ENCODE measurements at regions not wholly inside any gene's neighbourhood (a gene's known extent, or its start where the extent isn't known, plus 50 kb on each side); places are given as distances from the start of the nearest gene placed in this dataset.

DNA sequence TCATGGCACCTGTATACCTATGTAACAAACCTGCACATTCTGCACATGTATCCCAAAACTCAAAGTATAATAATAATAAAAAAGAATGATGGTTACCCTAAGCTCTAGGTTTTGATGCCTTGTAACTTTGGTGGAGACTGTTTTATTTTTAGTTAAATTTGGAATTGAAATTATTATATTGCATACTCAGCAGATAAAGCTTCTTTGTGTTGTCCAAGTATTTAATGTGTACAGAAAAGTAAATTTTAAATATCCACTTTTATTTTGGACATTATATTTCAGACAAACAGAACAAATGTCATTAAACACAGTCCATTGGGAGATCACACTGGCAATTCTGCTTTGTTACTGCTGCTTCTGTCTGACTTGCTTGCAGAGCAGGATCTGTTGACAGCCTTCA lies 684.5 kb upstream of the CT83 start (continued):
- no peak for TF ChIP-seq CREB1 (IDR thresholded peaks at IDR 0.05)

DNA sequence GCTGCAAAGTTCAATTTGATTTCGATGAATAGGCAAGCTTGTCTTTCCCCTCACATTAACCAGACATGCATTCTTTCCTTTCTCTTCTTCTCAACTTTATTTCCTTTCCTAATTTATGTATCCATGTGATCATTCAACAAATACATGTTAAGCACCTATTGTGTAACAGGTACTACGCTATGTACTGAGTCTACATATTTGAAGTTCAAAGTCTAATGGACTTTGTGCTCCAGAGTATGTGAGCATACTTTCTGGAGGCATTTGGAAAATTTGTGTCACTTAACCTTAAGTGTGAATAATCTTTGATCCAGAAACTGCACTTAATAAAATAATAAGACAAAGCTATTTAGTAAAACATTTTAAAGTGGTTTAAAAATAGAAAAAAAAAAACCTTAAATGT lies 675.3 kb upstream of the CT83 start:
- H3K4me1 ChIP-seq (replicated peaks in 1 of 4; ENCODE audit: control insufficient read depth in 3 of 4, insufficient read depth in 4 of 4, low read length in 3 of 4): no peaks in the 10 kb centered on the region
- no peak overlapping the region for H4K5ac ChIP-seq (ENCODE audit: insufficient read length, low read depth, low read length)
- no peak overlapping the region for H2BK20ac ChIP-seq (ENCODE audit: low read length)
- no peak overlapping the region for H3K4me3 ChIP-seq (ENCODE audit: extremely low read depth in 1 of 4, insufficient read depth in 2 of 4, low read depth in 3 of 4, low read length in 4 of 4)
- H3K14ac ChIP-seq (ENCODE audit: insufficient read length): no peak overlapping the region
- H3K36me3 ChIP-seq (ENCODE audit: control insufficient read depth in 2 of 4, insufficient read depth in 4 of 4, low read length in 3 of 4): no peaks in the 10 kb centered on the region
- no peaks in the 10 kb centered on the region for H3K79me1 ChIP-seq (ENCODE audit: low read depth, low read length)
- H3K4ac ChIP-seq (replicated peaks; ENCODE audit: insufficient read length, low read depth, low read length): no peak overlapping the region
- no peak overlapping the region for H2BK5ac ChIP-seq (ENCODE audit: low read depth, low read length)
- FAIRE-seq (no peak), DNase-seq (ENCODE audit: low read depth in 1 of 2, low spot score in 2 of 2) (no peak)
- H4K8ac ChIP-seq (ENCODE audit: extremely low read depth, insufficient read depth, low read length): no peak overlapping the region
- no peaks in the 10 kb centered on the region for H3K79me2 ChIP-seq (ENCODE audit: control insufficient read depth in 1 of 2, insufficient read depth in 2 of 2, low read length in 2 of 2)
- H2BK15ac ChIP-seq (ENCODE audit: low read length): no peak overlapping the region
- no peak overlapping the region for H2AFZ ChIP-seq (ENCODE audit: low read length)
- WGBS, 2 experiments (ENCODE audit: extremely low coverage in 1 of 2, insufficient coverage in 1 of 2, insufficient read length in 1 of 2, insufficient replicate concordance in 2 of 2, low coverage in 1 of 2, low lambda C conversion rate in 2 of 2, missing lambda C conversion rate in 1 of 2): 100% methylated on average over 1 of the region's 2 CpGs; no CpG with 5 or more reads in 1 of the 2 experiments
- no peak overlapping the region for H4K91ac ChIP-seq (replicated peaks; ENCODE audit: insufficient read length, low read length)
- ChIA-PET POLR2A (ENCODE audit: partially characterized antibody) (no interaction called here), CTCF (ENCODE audit: partially characterized antibody) (no interaction called here)
- TF ChIP-seq EP300 (IDR thresholded peaks at IDR 0.05; ENCODE audit: borderline replicate concordance in 1 of 2, low read depth in 2 of 2, low read length in 2 of 2) (no peak), JUN (IDR thresholded peaks at IDR 0.05; ENCODE audit: low read depth, low read length) (no peak), TAF7 (optimal IDR thresholded peaks at IDR 0.05; ENCODE audit: borderline replicate concordance, low read depth, low read length) (no peak), KDM1A (IDR thresholded peaks at IDR 0.05; ENCODE audit: borderline replicate concordance, low read length) (no peak), SAP30 (IDR thresholded peaks at IDR 0.05; ENCODE audit: insufficient read depth, insufficient replicate concordance, low read length) (no peak), RAD21 (IDR thresholded peaks at IDR 0.05 in 1 of 2, conservative IDR thresholded peaks at IDR 0.05 in 1 of 2; ENCODE audit: low read depth in 2 of 2, low read length in 2 of 2) (no peak), POU5F1 (IDR thresholded peaks at IDR 0.05; ENCODE audit: low read depth, low read length) (no peak), TBP (IDR thresholded peaks at IDR 0.05; ENCODE audit: low read depth, low read length) (no peak), GTF2F1 (IDR thresholded peaks at IDR 0.05; ENCODE audit: borderline replicate concordance, low read depth, low read length) (no peak), GABPA (IDR thresholded peaks at IDR 0.05; ENCODE audit: borderline replicate concordance, insufficient read depth, low read length) (no peak), YY1 (IDR thresholded peaks at IDR 0.05; ENCODE audit: low read depth, low read length) (no peak), TAF1 (IDR thresholded peaks at IDR 0.05; ENCODE audit: low read depth, low read length) (no peak), POLR2A (IDR thresholded peaks at IDR 0.05; ENCODE audit: control extremely low read depth in 1 of 2, low read depth in 2 of 2, low read length in 2 of 2) (no peak)
- no peaks in the 10 kb centered on the region for H4K20me1 ChIP-seq (replicated peaks in 1 of 2; ENCODE audit: control insufficient read depth in 1 of 2, insufficient read depth in 2 of 2, low read length in 2 of 2)
- H2BK12ac ChIP-seq (ENCODE audit: low read depth, low read length): no peak overlapping the region
- H3K27ac ChIP-seq (ENCODE audit: low read depth, low read length): no peak overlapping the region
- H2BK120ac ChIP-seq (replicated peaks; ENCODE audit: low read depth, low read length): no peak overlapping the region
- H3K9ac ChIP-seq (replicated peaks in 1 of 4; ENCODE audit: extremely low read depth in 1 of 4, low read depth in 3 of 4, low read length in 3 of 4): no peak overlapping the region
- H3K18ac ChIP-seq (ENCODE audit: extremely low read depth, low read length): no peak overlapping the region
- no peak overlapping the region for H3K23ac ChIP-seq (ENCODE audit: insufficient read length)
- H3K56ac ChIP-seq (replicated peaks; ENCODE audit: insufficient read length, low read depth, low read length): no peak overlapping the region
- H3K4me2 ChIP-seq (ENCODE audit: insufficient read depth in 1 of 2, low read depth in 2 of 2, low read length in 2 of 2): no peak overlapping the region
- H3K23me2 ChIP-seq (ENCODE audit: low read depth, low read length): no peaks in the 10 kb centered on the region
- H3K27me3 ChIP-seq (replicated peaks in 1 of 4; ENCODE audit: control insufficient read depth in 3 of 4, extremely low read depth in 1 of 4, insufficient read depth in 3 of 4, low read length in 3 of 4): no peaks in the 10 kb centered on the region
- H2AK5ac ChIP-seq (ENCODE audit: low read depth, low read length): no peak overlapping the region
- H3K9me3 ChIP-seq (ENCODE audit: insufficient read depth in 2 of 2, low read depth in 1 of 2, low read length in 1 of 2): no peaks in the 10 kb centered on the region

Measured in H1 (cell line).